T-helper 1 cell (primary cell): ENCODE measurements at regions not wholly inside any gene's neighbourhood (a gene's known extent, or its start where the extent isn't known, plus 50 kb on each side); places are given as distances from the start of the nearest gene placed in this dataset.
A peak's percentile ranks its signal among the peaks of the same experiment; 100 is the strongest.
"Not testable (repeated sequence)": the region's sequence is repeated elsewhere in the genome, so short reads cannot be mapped to it uniquely, and the experiment has no call there.

Experiments used
- DNase-seq, 5 donors: peaks; one replicate each; pipeline ENCODE4 v3.0.0-alpha.2; 2012 to 2020

DNA sequence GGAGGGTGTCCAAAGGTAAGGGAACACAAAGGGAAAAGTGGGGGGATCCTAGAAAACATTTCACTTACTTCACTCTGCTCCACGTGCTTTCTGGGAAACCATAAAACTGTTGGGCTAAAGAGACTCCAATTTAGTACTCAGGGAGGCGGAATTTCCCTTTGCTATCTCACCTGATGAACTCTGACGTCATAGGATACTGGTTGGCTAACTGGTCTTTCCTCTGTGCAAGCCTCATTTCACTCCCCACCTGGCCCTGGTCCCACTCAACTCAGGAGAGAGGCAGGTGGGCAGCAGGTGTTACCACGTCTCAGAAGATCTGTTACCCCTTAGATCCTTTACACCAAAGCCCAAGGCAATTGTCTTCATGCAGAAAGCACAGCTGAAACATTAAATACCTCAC, 51.8 kb upstream of the PMAIP1 start:
- no peak for DNase-seq

DNA sequence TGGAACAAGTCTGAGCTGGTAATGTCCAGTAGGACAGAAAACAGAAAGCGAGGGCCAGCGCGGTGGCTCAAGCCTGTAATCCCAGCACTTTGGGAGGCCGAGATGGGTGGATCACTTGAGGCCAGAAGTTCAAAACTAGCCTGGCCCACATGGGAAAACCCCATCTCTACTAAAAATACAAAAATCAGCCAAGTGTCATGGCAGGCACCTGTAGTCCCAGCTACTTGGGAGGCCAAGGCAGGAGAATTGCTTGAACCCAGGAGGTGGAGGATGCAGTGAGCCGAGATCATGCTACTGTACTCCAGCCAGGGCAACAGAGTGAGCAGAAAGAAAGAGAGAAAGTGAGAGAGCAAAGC, 52.3 kb upstream of the PMAIP1 start:
- not testable (repeated sequence) for DNase-seq

DNA sequence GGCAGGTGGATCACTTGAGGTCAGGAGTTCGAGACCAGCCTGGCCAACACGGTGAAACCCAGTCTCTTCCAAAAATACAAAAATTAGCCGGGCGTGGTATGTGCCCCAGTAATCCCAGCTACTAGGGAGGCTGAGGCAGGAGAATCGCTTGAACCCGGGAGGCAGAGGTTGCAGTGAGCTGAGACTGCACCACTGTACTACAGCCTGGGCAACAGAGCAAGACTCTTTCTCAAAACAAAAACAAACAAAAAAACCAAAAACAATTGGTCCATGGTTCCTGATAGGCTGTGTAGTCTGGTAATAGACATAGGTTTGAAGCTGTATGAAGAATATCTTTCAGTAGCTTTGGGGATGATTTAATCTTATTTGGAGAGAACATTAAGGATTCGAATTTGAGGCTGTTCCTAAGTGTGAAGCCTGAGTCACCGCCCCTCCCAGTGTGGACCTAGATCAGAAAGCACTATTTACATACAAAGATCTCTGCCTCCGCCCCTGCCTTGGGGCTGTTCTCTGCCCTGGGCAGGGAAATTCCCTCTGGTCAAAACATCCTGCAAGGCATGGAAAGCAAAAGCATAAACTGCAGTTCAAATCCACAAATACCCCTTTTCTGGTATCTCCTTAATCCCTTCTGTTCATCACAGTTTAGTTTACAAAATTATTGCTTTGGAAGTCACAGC, 52.8 kb upstream of the PMAIP1 start:
- DNase-seq, result peak in 1 of 5 donors; percentile 58

DNA sequence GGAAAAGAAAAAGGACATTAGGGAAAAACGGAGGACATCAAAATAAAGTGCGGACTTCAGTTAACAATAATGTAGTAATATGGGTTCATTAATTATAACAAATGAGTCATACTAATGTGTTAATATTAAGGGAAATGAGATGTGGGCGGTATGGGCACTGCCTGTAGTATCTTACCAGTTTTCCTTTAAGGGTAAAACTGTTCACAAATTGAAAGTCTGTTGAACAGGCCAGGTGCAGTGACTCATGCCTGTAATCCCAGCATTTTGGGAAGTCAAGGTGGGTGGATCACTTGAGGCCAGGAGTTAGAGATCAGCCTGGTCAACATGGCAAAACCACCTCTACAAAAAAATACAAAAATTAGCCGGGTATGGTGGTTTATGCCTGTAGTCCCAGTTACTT, 56.8 kb upstream of the PMAIP1 start:
- no peak for DNase-seq

DNA sequence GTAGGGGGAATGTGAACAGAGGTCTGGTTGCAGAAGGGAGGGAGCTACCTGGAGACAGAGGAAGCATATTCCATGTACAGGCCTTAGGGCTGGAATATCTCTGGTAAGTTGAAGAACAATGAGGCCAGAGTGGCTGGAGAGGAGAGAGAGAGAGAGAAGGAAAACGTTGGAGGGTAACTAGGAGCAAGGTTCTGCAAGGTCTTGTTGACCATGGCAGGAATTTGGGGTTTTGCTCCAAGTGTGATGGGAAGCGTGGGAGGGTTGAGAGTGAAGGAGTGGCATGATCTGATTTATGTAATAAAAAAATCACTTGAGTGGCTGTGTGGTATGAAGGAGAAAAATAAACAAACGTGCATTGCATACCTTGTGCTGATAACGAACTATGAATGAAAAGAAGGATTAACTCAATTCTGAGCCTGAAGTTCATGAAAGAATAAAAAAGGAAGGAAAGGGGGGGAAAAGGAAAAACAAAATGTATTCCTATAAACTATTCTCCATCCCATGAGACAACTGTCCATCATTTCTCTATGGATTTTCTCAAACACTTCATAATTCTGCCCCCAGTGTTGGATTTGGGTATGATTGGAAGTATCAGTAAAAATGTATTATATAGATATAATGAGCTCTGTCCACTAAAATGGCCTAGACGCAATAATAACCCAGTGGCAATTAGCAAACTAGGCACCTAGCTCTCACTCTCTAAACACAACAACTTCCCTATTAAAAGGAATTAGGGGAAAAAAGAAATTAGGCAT, 59.7 kb upstream of the PMAIP1 start:
- no peak for DNase-seq

- no peak for DNase-seq
These were observed 60.5 kb upstream of the PMAIP1 start for GRCh38 chr18:59839246-59839645.

DNA sequence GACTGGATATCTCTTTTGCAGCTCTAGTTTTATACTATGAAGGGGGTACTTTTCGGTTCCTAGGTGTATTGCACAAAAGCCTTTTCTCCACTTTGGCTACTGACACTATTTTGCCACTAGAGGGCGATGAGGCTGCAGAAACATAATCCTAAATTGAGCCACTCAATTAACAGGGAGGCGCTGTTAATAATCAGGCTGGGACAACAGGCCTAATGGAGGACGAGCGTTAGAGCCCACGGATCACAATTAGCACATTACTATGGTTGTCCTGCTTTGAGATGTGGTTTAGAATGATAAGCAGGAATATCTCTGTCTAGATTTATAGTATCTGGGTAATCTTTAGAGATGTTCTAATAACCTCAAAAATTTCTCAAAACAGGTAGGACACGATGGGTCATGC, 62.2 kb upstream of the PMAIP1 start:
- DNase-seq, result peak in 3 of 5 donors; percentile 4 to 59 (median 30)

- no peak for DNase-seq
These were observed 64.0 kb upstream of the PMAIP1 start for GRCh38 chr18:59835605-59836379.

- no peak for DNase-seq
These were observed 65.5 kb upstream of the PMAIP1 start for GRCh38 chr18:59834267-59834666.

- no peak for DNase-seq
These were observed 66.0 kb upstream of the PMAIP1 start for GRCh38 chr18:59833785-59834184.

DNA sequence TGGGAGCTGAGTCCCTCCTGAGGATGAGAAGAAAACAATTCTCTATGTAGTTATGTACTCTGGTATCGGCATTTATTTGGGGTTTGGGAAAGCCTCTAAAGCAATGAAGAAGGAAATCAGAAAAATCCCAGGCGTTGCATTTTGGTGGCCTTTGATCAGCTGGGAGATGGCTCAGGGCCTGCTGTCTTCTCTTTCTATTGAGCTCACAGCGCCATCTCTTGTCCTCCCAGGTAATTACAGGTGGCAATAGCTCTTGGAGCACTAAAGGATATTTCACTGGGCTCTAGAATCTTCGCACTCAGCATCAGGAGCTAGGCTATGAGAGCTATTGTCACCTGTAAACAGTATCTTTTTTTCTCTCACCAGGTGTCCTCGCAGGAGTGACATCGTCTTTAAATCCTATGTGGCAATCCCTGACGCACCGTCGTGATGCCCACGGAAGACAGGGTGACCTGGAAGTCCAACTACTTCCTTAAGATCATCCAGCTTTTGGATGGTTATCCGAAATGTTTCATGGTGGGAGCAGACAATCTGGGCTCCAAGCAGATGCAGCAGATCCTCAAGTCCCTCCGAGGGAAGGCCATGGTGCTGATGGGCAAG, 76.1 kb upstream of the PMAIP1 start:
- DNase-seq, result peak in 1 of 5 donors; percentile 52

DNA sequence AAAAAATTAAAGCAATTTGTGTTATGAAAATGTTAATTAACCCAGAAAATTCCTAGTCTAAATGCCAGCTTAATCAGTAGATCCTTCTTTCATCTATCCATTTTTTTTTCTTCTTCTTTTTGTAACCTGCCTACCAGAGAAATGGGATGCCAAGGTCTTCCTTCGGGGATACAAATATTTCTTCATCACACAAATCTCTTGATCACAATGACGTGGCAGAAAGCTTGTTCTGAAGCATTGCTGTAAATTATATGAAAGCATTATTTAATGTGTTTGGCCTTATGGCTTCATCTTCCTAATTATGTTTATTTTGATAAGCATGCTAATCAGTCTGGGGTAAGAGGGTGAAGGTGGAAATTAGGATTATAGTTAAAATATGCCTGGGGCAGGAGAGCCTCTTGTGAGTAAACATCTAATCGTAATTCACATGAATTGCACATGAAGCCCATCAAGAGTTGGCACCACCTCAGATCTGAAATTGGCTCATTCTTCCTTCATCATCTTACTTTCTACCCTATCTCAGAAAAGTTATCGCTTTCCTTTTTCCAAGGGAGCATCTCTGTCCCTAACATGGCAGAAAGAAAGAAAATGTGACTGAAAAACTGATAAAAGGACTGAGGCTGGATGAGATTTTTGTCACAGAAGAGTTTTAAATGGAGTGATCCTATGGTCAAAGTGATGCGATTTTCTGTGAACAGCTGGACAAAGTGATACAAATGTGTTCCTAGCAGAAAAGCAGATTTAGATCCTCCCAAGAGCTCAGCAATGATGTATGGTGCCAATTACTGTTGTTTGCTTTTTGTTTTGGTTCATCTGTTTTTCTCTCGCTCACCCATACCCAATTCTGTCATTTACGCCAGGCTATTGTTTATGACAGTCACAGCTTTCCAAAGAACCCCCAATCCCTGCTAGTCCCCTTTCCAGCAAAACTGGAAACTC, 76.9 kb upstream of the PMAIP1 start:
- DNase-seq, result no peak

DNA sequence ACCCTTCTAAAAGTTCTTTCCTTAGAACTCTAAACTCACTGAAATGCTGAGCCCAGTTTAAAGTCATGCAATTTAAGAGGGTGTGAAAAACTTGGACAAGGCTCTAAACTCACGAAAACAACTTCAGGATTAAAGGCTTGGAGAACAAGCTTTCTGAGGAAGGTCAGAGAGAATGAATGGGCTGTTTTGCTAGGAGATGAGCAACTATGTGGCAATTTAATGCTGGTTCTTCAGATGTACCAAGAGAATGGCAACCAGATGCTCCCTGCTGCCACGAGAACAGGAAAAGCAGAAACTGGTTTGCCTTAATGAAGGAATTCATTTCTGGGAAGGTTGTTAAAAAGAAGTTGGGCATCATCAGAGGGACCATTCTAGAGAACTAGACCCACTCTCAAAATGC, 77.8 kb upstream of the PMAIP1 start:
- DNase-seq, result no peak

DNA sequence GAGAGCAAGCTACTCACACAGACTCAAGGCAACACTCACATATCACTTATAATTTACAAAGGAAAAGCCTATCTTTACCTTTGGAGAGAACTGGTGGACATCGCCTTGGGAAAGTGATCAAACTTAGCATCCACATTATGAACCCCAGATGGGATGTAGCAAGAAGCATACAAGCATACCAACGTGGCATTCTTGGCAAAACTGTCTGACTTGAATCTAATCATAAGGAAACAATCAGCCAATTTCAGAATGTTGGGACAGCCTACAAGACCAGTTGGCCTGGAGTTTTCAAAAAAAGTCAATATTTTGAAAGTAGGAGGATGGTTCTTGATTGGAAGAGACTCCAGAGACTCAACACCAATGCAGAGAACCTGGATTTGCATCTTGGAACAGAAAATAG, 79.1 kb upstream of the PMAIP1 start:
- no peak for DNase-seq

DNA sequence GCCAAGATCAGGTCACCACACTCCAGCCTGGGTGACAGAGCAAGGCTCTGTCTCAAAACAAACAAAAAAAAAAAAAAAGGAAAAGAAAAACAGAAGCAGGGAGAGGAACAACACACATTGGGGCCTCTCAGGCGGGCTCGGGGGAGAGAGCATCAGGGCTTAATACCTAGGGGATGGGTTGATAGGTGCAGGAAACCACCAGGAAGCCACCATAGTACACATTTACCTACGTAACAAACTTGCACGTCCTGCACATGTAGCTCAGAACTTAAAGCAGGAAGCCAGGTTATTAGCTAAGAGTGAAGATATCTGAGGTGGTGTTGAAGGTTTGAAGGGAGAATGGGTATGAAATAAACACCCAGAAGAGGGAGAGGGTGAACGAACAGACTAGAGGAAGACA, 81.0 kb upstream of the PMAIP1 start:
- DNase-seq, result no peak

DNA sequence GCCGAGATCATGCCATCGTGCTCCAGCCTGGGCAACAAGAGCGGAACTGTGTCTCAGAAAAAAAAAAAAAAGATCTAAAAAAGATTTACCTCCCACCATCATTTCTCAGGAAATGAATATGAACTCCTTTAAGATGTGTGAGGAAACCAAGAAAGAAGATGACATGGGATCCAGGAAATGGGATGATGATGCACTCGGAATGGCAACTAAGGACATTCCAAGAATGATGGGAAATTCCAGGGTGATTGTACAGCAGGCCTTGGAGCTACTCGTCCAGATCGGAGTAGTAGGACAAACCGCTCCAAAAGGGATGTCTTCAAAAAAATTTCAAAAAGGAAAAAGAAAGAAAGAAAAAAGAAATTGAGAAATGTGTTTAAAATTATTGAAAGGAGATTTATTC, 84.9 kb upstream of the PMAIP1 start:
- DNase-seq, result no peak

- DNase-seq, result no peak
These were observed 85.9 kb upstream of the PMAIP1 start for GRCh38 chr18:59813942-59814341.

- DNase-seq, result no peak
These were observed 88.9 kb upstream of the PMAIP1 start for GRCh38 chr18:59810735-59811520.

DNA sequence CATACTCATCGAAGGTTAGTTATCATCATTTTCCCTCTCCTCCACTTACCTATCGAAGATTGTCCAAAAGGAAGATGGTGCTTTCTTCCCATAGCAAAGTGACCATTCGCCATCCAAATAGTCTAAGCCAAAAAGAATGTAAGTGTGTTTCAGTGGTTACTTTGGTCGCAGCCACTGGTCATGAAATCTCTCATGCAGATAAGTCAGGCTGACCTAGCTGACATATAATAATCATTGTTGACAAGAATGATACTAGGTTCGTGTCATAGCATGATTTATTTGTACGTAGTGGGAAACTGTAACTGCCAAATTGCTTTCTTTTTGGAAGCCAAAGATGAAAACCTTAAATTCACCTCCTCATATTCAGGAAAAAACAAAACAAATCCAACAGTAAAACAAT, 89.6 kb upstream of the PMAIP1 start:
- no peak for DNase-seq

DNA sequence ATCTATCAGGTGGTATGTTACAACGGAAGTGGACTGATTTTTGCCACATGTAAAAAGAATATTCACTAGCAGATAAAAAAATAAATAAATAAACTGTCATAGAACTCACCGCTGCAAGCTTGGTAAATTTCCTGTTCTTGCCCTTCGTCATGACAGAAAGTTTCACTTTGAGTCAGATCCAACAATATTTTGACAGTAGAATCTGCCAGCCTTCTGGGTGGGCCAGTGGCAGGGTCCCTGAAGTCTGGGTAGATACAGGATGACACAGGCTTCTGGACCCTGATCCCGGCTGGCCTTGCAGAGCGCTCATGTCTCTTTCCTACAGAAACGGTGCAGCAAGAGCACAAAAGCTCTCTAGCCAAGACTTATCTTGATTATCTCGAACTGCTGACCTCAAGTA, 97.8 kb upstream of the PMAIP1 start:
- peak in 1 of 5 donors; percentile 74 for DNase-seq

DNA sequence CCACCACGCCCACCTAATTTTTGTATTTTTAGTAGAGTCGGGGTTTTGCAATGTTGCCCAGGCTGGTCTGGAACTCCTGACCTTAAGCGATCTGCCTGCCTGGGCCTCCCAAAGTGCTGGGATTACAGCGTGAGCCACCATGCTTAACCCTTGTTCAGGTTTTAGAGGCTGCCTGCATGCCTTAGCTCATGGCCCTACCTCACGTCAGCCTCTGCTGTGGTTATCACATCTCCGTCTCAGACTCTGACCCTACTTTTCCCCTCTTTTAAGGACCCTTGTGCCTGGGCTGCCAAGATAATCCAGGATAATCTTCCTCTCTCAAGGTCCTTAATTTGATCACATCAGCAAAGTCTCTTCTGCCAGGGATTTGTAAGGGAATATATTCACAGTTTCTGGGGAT, 98.2 kb upstream of the PMAIP1 start:
- no peak for DNase-seq
